ENCODE measurements at regions not wholly inside any gene's neighbourhood (a gene's known extent, or its start where the extent isn't known, plus 50 kb on each side); places are given as distances from the start of the nearest gene placed in this dataset.

- H3K27me3 Mint-ChIP-seq, result no peaks in the 10 kb centered on the region
- no peaks in the 10 kb centered on the region for H3K36me3 ChIP-seq (ENCODE audit: control insufficient read depth, insufficient read depth, low read length)
- peaks cover 0 to 13% (median 4%) of the 10 kb centered on the region in 7 donors for H3K9me3 Mint-ChIP-seq
Observed at GRCh38 chr12:87141091-87141490, 884.9 kb upstream of the MGAT4C start.

GRCh38 chr12:87140262-87140661 is 884.1 kb upstream of the MGAT4C start:
- ATAC-seq (ENCODE audit: low read depth in 2 of 2), result no peak
- Mint-ChIP-seq H3K36me3 (no peaks in the 10 kb centered on the region), H3K27ac (no peak overlapping the region), H3K4me3 (no peak overlapping the region), H3K4me1 (no peaks in the 10 kb centered on the region), H3K9me3 (peaks cover 0 to 11% (median 4%) of the 10 kb centered on the region in 7 donors), H3K27me3 (no peaks in the 10 kb centered on the region)
- no peak overlapping the region for H3K4me3 ChIP-seq (ENCODE audit: low read depth, low read length)
- H3K4me1 ChIP-seq (ENCODE audit: control insufficient read depth, insufficient read depth, low read length, poor library complexity, severe bottlenecking), result no peaks in the 10 kb centered on the region
- H3K27me3 ChIP-seq (ENCODE audit: control insufficient read depth, insufficient read depth, low read length), result no peaks in the 10 kb centered on the region
- no peak overlapping the region for H3K27ac ChIP-seq (ENCODE audit: insufficient read depth, low read length, poor library complexity, severe bottlenecking)
- H3K36me3 ChIP-seq (ENCODE audit: control insufficient read depth, insufficient read depth, low read length), result no peaks in the 10 kb centered on the region
- DNase-seq, result no peak
- peaks cover 0 to 3% of the 10 kb centered on the region in 2 experiments for H3K9me3 ChIP-seq (ENCODE audit: control insufficient read depth in 2 of 2, low read length in 2 of 2)

More at GRCh38 chr12:87141091-87141490, 884.9 kb upstream of the MGAT4C start:
- H3K4me3 Mint-ChIP-seq, result no peak overlapping the region
- H3K4me1 Mint-ChIP-seq, result no peaks in the 10 kb centered on the region
- H3K27me3 ChIP-seq (ENCODE audit: control insufficient read depth, insufficient read depth, low read length), result no peaks in the 10 kb centered on the region
- H3K4me3 ChIP-seq (ENCODE audit: low read depth, low read length), result no peak overlapping the region
- H3K9me3 ChIP-seq (ENCODE audit: control insufficient read depth in 2 of 2, low read length in 2 of 2), result no peaks in the 10 kb centered on the region
- H3K4me1 ChIP-seq (ENCODE audit: control insufficient read depth, insufficient read depth, low read length, poor library complexity, severe bottlenecking), result no peaks in the 10 kb centered on the region
- H3K27ac Mint-ChIP-seq, result no peak overlapping the region
- no peak for ATAC-seq (ENCODE audit: low read depth in 2 of 2)
- DNase-seq, result no peak
- H3K27ac ChIP-seq (ENCODE audit: insufficient read depth, low read length, poor library complexity, severe bottlenecking), result no peak overlapping the region
- no peaks in the 10 kb centered on the region for H3K36me3 Mint-ChIP-seq

- ATAC-seq (ENCODE audit: low read depth in 2 of 2) (no peak), DNase-seq (no peak)
- no peak overlapping the region for H3K27ac Mint-ChIP-seq
- no peak overlapping the region for H3K4me3 Mint-ChIP-seq
- H3K36me3 Mint-ChIP-seq, result no peaks in the 10 kb centered on the region
- no peaks in the 10 kb centered on the region for H3K27me3 Mint-ChIP-seq
- H3K9me3 Mint-ChIP-seq, result peaks cover 0 to 8% (median 4%) of the 10 kb centered on the region in 7 donors
- Histone ChIP-seq H3K4me3 (ENCODE audit: low read depth, low read length) (no peak overlapping the region), H3K27me3 (ENCODE audit: control insufficient read depth, insufficient read depth, low read length) (no peaks in the 10 kb centered on the region), H3K27ac (ENCODE audit: insufficient read depth, low read length, poor library complexity, severe bottlenecking) (no peak overlapping the region), H3K9me3 (ENCODE audit: control insufficient read depth in 2 of 2, low read length in 2 of 2) (peaks cover 0 to 9% of the 10 kb centered on the region in 2 experiments), H3K4me1 (ENCODE audit: control insufficient read depth, insufficient read depth, low read length, poor library complexity, severe bottlenecking) (no peaks in the 10 kb centered on the region), H3K36me3 (ENCODE audit: control insufficient read depth, insufficient read depth, low read length) (no peaks in the 10 kb centered on the region)
- no peaks in the 10 kb centered on the region for H3K4me1 Mint-ChIP-seq
Observed at GRCh38 chr12:87137220-87137619, 881.0 kb upstream of the MGAT4C start.

- Histone ChIP-seq H3K9me3 (ENCODE audit: control insufficient read depth in 2 of 2, low read length in 2 of 2) (peaks cover 0 to 9% of the 10 kb centered on the region in 2 experiments), H3K36me3 (ENCODE audit: control insufficient read depth, insufficient read depth, low read length) (no peaks in the 10 kb centered on the region), H3K4me3 (ENCODE audit: low read depth, low read length) (no peak overlapping the region), H3K4me1 (ENCODE audit: control insufficient read depth, insufficient read depth, low read length, poor library complexity, severe bottlenecking) (no peaks in the 10 kb centered on the region), H3K27me3 (ENCODE audit: control insufficient read depth, insufficient read depth, low read length) (no peaks in the 10 kb centered on the region), H3K27ac (ENCODE audit: insufficient read depth, low read length, poor library complexity, severe bottlenecking) (no peak overlapping the region)
- Mint-ChIP-seq H3K36me3 (no peaks in the 10 kb centered on the region), H3K9me3 (peaks cover 0 to 10% (median 4%) of the 10 kb centered on the region in 7 donors), H3K27ac (no peak overlapping the region), H3K4me3 (no peak overlapping the region), H3K4me1 (no peaks in the 10 kb centered on the region), H3K27me3 (no peaks in the 10 kb centered on the region)
- DNase-seq (no peak), ATAC-seq (ENCODE audit: low read depth in 2 of 2) (no peak)
Observed at GRCh38 chr12:87136330-87136976, 880.3 kb upstream of the MGAT4C start.

- H3K27ac ChIP-seq (ENCODE audit: insufficient read depth, low read length, poor library complexity, severe bottlenecking), result no peak overlapping the region
- no peaks in the 10 kb centered on the region for H3K4me1 ChIP-seq (ENCODE audit: control insufficient read depth, insufficient read depth, low read length, poor library complexity, severe bottlenecking)
- Mint-ChIP-seq H3K36me3 (no peaks in the 10 kb centered on the region), H3K27ac (no peak overlapping the region), H3K27me3 (no peaks in the 10 kb centered on the region), H3K9me3 (peaks cover 1 to 22% (median 8%) of the 10 kb centered on the region in 7 donors), H3K4me3 (no peak overlapping the region), H3K4me1 (no peaks in the 10 kb centered on the region)
- no peak overlapping the region for H3K4me3 ChIP-seq (ENCODE audit: low read depth, low read length)
- ATAC-seq (ENCODE audit: low read depth in 2 of 2) (no peak), DNase-seq (no peak)
- H3K27me3 ChIP-seq (ENCODE audit: control insufficient read depth, insufficient read depth, low read length), result no peaks in the 10 kb centered on the region
- H3K36me3 ChIP-seq (ENCODE audit: control insufficient read depth, insufficient read depth, low read length), result no peaks in the 10 kb centered on the region
- H3K9me3 ChIP-seq (ENCODE audit: control insufficient read depth in 2 of 2, low read length in 2 of 2), result no peaks in the 10 kb centered on the region
Observed at GRCh38 chr12:87127272-87127671, 871.1 kb upstream of the MGAT4C start.

- DNase-seq, result no peak
- Histone ChIP-seq H3K27me3 (ENCODE audit: control insufficient read depth, insufficient read depth, low read length) (no peaks in the 10 kb centered on the region), H3K4me3 (ENCODE audit: low read depth, low read length) (no peak overlapping the region), H3K4me1 (ENCODE audit: control insufficient read depth, insufficient read depth, low read length, poor library complexity, severe bottlenecking) (no peaks in the 10 kb centered on the region), H3K9me3 (ENCODE audit: control insufficient read depth in 2 of 2, low read length in 2 of 2) (no peaks in the 10 kb centered on the region), H3K27ac (ENCODE audit: insufficient read depth, low read length, poor library complexity, severe bottlenecking) (no peak overlapping the region), H3K36me3 (ENCODE audit: control insufficient read depth, insufficient read depth, low read length) (no peaks in the 10 kb centered on the region)
- Mint-ChIP-seq H3K27ac (no peak overlapping the region), H3K4me1 (no peaks in the 10 kb centered on the region), H3K9me3 (peaks cover 0 to 18% (median 8%) of the 10 kb centered on the region in 7 donors), H3K36me3 (no peaks in the 10 kb centered on the region), H3K4me3 (no peak overlapping the region), H3K27me3 (no peaks in the 10 kb centered on the region)
- ATAC-seq (ENCODE audit: low read depth in 2 of 2), result no peak
Observed at GRCh38 chr12:87121896-87122295, 865.7 kb upstream of the MGAT4C start.

- no peaks in the 10 kb centered on the region for H3K36me3 Mint-ChIP-seq
- no peaks in the 10 kb centered on the region for H3K27me3 Mint-ChIP-seq
- Histone ChIP-seq H3K27me3 (ENCODE audit: control insufficient read depth, insufficient read depth, low read length) (no peaks in the 10 kb centered on the region), H3K4me3 (ENCODE audit: low read depth, low read length) (no peak overlapping the region), H3K9me3 (ENCODE audit: control insufficient read depth in 2 of 2, low read length in 2 of 2) (no peaks in the 10 kb centered on the region), H3K27ac (ENCODE audit: insufficient read depth, low read length, poor library complexity, severe bottlenecking) (no peak overlapping the region), H3K4me1 (ENCODE audit: control insufficient read depth, insufficient read depth, low read length, poor library complexity, severe bottlenecking) (no peaks in the 10 kb centered on the region), H3K36me3 (ENCODE audit: control insufficient read depth, insufficient read depth, low read length) (no peaks in the 10 kb centered on the region)
- H3K4me1 Mint-ChIP-seq, result no peaks in the 10 kb centered on the region
- DNase-seq (no peak), ATAC-seq (ENCODE audit: low read depth in 2 of 2) (no peak)
- H3K4me3 Mint-ChIP-seq, result no peak overlapping the region
- H3K9me3 Mint-ChIP-seq, result peaks cover 2 to 18% (median 8%) of the 10 kb centered on the region in 7 donors
- H3K27ac Mint-ChIP-seq, result no peak overlapping the region
Observed at GRCh38 chr12:87120440-87120839, 864.2 kb upstream of the MGAT4C start.

- no peak overlapping the region for H3K4me3 ChIP-seq (ENCODE audit: low read depth, low read length)
- Mint-ChIP-seq H3K36me3 (no peaks in the 10 kb centered on the region), H3K4me1 (no peaks in the 10 kb centered on the region), H3K27me3 (no peaks in the 10 kb centered on the region), H3K9me3 (peaks cover 2 to 18% (median 8%) of the 10 kb centered on the region in 7 donors), H3K4me3 (no peak overlapping the region), H3K27ac (no peak overlapping the region)
- no peaks in the 10 kb centered on the region for H3K9me3 ChIP-seq (ENCODE audit: control insufficient read depth in 2 of 2, low read length in 2 of 2)
- H3K36me3 ChIP-seq (ENCODE audit: control insufficient read depth, insufficient read depth, low read length), result no peaks in the 10 kb centered on the region
- no peak overlapping the region for H3K27ac ChIP-seq (ENCODE audit: insufficient read depth, low read length, poor library complexity, severe bottlenecking)
- ATAC-seq (ENCODE audit: low read depth in 2 of 2) (no peak), DNase-seq (no peak)
- no peaks in the 10 kb centered on the region for H3K4me1 ChIP-seq (ENCODE audit: control insufficient read depth, insufficient read depth, low read length, poor library complexity, severe bottlenecking)
- H3K27me3 ChIP-seq (ENCODE audit: control insufficient read depth, insufficient read depth, low read length), result no peaks in the 10 kb centered on the region
Observed at GRCh38 chr12:87119713-87120112, 863.5 kb upstream of the MGAT4C start.
